Common myeloid progenitor, CD34-positive (primary cell): ENCODE measurements at regions not wholly inside any gene's neighbourhood (a gene's known extent, or its start where the extent isn't known, plus 50 kb on each side); places are given as distances from the start of the nearest gene placed in this dataset.

ENCODE experiments used
- CTCF ChIA-PET: fragments of 350-600 bp; sonication (Branson Sonifier 250); formaldehyde crosslinking; loops from one replicate; lab custom pipeline; 2021; ENCODE audit warnings: antibody characterized with exemption; lab: Charles Lee
- POLR2A ChIA-PET: fragments of 350-600 bp; sonication (Branson Sonifier 250); formaldehyde crosslinking; loops from one replicate; lab custom pipeline; 2021; ENCODE audit warnings: antibody characterized with exemption; lab: Charles Lee
- DNase-seq, 3 donors: peaks; one replicate each; pipeline versions ENCODE4 v3.0.0 to v3.0.0-alpha.2; 2013
- H3K27ac ChIP-seq, 2 experiments: 1 replicate in 1 of 2; 2 replicates in 1 of 2; pipeline ENCODE4 v1.7.0; 2013; ENCODE audit warnings: inconsistent platforms in 2 of 2, low read length in 2 of 2, mild to moderate bottlenecking in 2 of 2, low read depth in 1 of 2, moderate library complexity in 1 of 2; ENCODE audit not compliant: severe bottlenecking in 2 of 2, insufficient read depth in 1 of 2, poor library complexity in 1 of 2
- H3K27me3 ChIP-seq, 5 experiments: replicated peaks in 2 of 5; 1 replicate in 3 of 5; 2 replicates in 2 of 5; pipeline versions ENCODE4 v1.6.1 to v1.7.0; 2013; ENCODE audit warnings: low read length in 4 of 5, mild to moderate bottlenecking in 2 of 5, moderate library complexity in 2 of 5, inconsistent platforms in 1 of 5; ENCODE audit not compliant: insufficient read depth in 5 of 5, control insufficient read depth in 4 of 5
- H3K36me3 ChIP-seq, 4 experiments: 1 replicate in 2 of 4; 2 replicates in 2 of 4; pipeline versions ENCODE4 v1.6.1 to v1.7.0; 2013; ENCODE audit warnings: low read length in 3 of 4, control low read depth in 1 of 4, mild to moderate bottlenecking in 1 of 4; ENCODE audit not compliant: control insufficient read depth in 4 of 4, insufficient read depth in 4 of 4
- H3K4me1 ChIP-seq, 4 experiments: 1 replicate in 3 of 4; 2 replicates in 1 of 4; pipeline versions ENCODE4 v1.6.1 to v1.7.1; 2013; ENCODE audit warnings: low read length in 3 of 4, mild to moderate bottlenecking in 3 of 4, control low read depth in 1 of 4, inconsistent platforms in 1 of 4, moderate library complexity in 1 of 4; ENCODE audit not compliant: control insufficient read depth in 4 of 4, insufficient read depth in 4 of 4; ENCODE audit errors: control extremely low read depth in 1 of 4
- H3K4me3 ChIP-seq, 7 experiments: 1 replicate in 4 of 7; 2 replicates in 3 of 7; pipeline versions ENCODE4 v1.5.1 to v1.7.0; 2013; ENCODE audit warnings: mild to moderate bottlenecking in 7 of 7, low read length in 6 of 7, moderate library complexity in 6 of 7, inconsistent platforms in 2 of 7, low read depth in 2 of 7, control low read depth in 1 of 7; ENCODE audit not compliant: insufficient read depth in 4 of 7, control insufficient read depth in 1 of 7; ENCODE audit errors: extremely low read depth in 1 of 7
- H3K9me3 ChIP-seq, 5 experiments: 1 replicate in 4 of 5; 2 replicates in 1 of 5; pipeline versions ENCODE4 v1.6.1 to v1.7.1; 2013; ENCODE audit warnings: low read length in 4 of 5, mild to moderate bottlenecking in 2 of 5, inconsistent platforms in 1 of 5, low read depth in 1 of 5, moderate library complexity in 1 of 5; ENCODE audit not compliant: control insufficient read depth in 4 of 5, insufficient read depth in 2 of 5; ENCODE audit errors: control extremely low read depth in 1 of 5
- WGBS: methylation state at CpG from one replicate; pipeline ENCODE4 v1.1.5; 2013; ENCODE audit not compliant: insufficient coverage; 5-methylcytosine and 5-hydroxymethylcytosine counted together

- Histone ChIP-seq H3K9me3 (peaks cover 2 to 11% (median 5%) of the 10 kb centered on the region in 5 experiments), H3K4me3 (no peak overlapping the region), H3K4me1 (no peaks in the 10 kb centered on the region), H3K27me3 (peaks cover 0 to 3% (median 2%) of the 10 kb centered on the region in 5 experiments), H3K27ac (no peak overlapping the region), H3K36me3 (no peaks in the 10 kb centered on the region)
- 87% methylated on average over 3 of the region's 4 CpGs for WGBS
- ChIA-PET CTCF (no interaction called here), POLR2A (no interaction called here)
- DNase-seq, result no peak
Observed at GRCh38 chr16:14341324-14342225, 270.5 kb downstream of the MRTFB start.

GRCh38 chr16:14339694-14340093 is 268.6 kb downstream of the MRTFB start:
- no peak for DNase-seq
- Histone ChIP-seq H3K4me3 (no peak overlapping the region), H3K4me1 (no peaks in the 10 kb centered on the region), H3K27ac (no peak overlapping the region), H3K9me3 (peaks cover 0 to 9% (median 5%) of the 10 kb centered on the region in 5 experiments), H3K36me3 (no peaks in the 10 kb centered on the region), H3K27me3 (peaks cover 0 to 3% (median 0%) of the 10 kb centered on the region in 5 experiments)
- WGBS, result 100% methylated on average over 2 of the region's 2 CpGs
- ChIA-PET CTCF (interaction anchor here (0.7 kb wide), 1 partner anchor 36 kb away, joined by 3 read pairs; no protein-coding TSS in a partner anchor), POLR2A (no interaction called here)

GRCh38 chr16:14338969-14339368 is 267.9 kb downstream of the MRTFB start:
- Histone ChIP-seq H3K4me3 (no peak overlapping the region), H3K4me1 (no peaks in the 10 kb centered on the region), H3K36me3 (no peaks in the 10 kb centered on the region), H3K9me3 (peaks cover 0 to 9% (median 5%) of the 10 kb centered on the region in 5 experiments), H3K27ac (no peak overlapping the region), H3K27me3 (peaks cover 0 to 3% (median 0%) of the 10 kb centered on the region in 5 experiments)
- CTCF ChIA-PET, result interaction anchor here (0.7 kb wide), 1 partner anchor 36 kb away, joined by 3 read pairs; no protein-coding TSS in a partner anchor
- 94% methylated on average over 4 of the region's 4 CpGs for WGBS
- no peak for DNase-seq
- POLR2A ChIA-PET, result no interaction called here

GRCh38 chr16:14338236-14338635 is 267.1 kb downstream of the MRTFB start:
- CTCF ChIA-PET, result no interaction called here
- no peak overlapping the region for H3K27ac ChIP-seq
- no peaks in the 10 kb centered on the region for H3K4me1 ChIP-seq
- peaks cover 0 to 9% (median 5%) of the 10 kb centered on the region in 5 experiments for H3K9me3 ChIP-seq
- H3K36me3 ChIP-seq, result no peaks in the 10 kb centered on the region
- H3K27me3 ChIP-seq, result peaks cover 0 to 3% (median 0%) of the 10 kb centered on the region in 5 experiments
- no peak overlapping the region for H3K4me3 ChIP-seq
- no peak for DNase-seq
- POLR2A ChIA-PET, result no interaction called here

GRCh38 chr16:14337303-14338191 is 266.4 kb downstream of the MRTFB start:
- ChIA-PET CTCF (no interaction called here), POLR2A (no interaction called here)
- Histone ChIP-seq H3K4me3 (no peak overlapping the region), H3K27me3 (peaks cover 0 to 3% (median 0%) of the 10 kb centered on the region in 5 experiments), H3K36me3 (no peaks in the 10 kb centered on the region), H3K4me1 (no peaks in the 10 kb centered on the region), H3K9me3 (peaks cover 0 to 9% (median 5%) of the 10 kb centered on the region in 5 experiments), H3K27ac (no peak overlapping the region)
- WGBS, result 82% methylated on average over 16 of the region's 22 CpGs
- no peak for DNase-seq

- ChIA-PET POLR2A (interaction anchor here (0.5 kb wide), 1 partner anchor 60 kb away, joined by 3 read pairs; no protein-coding TSS in a partner anchor), CTCF (no interaction called here)
- Histone ChIP-seq H3K27ac (no peak overlapping the region), H3K4me1 (no peaks in the 10 kb centered on the region), H3K27me3 (peaks cover 0 to 8% (median 2%) of the 10 kb centered on the region in 5 experiments), H3K9me3 (peaks cover 0 to 3% (median 0%) of the 10 kb centered on the region in 5 experiments), H3K4me3 (no peak overlapping the region), H3K36me3 (no peaks in the 10 kb centered on the region)
- WGBS, result 100% methylated on average over 2 of the region's 3 CpGs
- no peak for DNase-seq
Observed at GRCh38 chr16:14335297-14335696, 264.2 kb downstream of the MRTFB start.
